NOMO-1 treated with dmso at 0.1 percent for 144 hours (cell line): ENCODE measurements at regions not wholly inside any gene's neighbourhood (a gene's known extent, or its start where the extent isn't known, plus 50 kb on each side); places are given as distances from the start of the nearest gene placed in this dataset.
"Not testable (repeated sequence)": the region's sequence is repeated elsewhere in the genome, so short reads cannot be mapped to it uniquely, and the experiment has no call there.

Experiments used
- DNase-seq: peaks from one replicate; lab custom pipeline; 2025; ENCODE audit not compliant: unreplicated experiment; lab: John Stamatoyannopoulos, UW

DNA sequence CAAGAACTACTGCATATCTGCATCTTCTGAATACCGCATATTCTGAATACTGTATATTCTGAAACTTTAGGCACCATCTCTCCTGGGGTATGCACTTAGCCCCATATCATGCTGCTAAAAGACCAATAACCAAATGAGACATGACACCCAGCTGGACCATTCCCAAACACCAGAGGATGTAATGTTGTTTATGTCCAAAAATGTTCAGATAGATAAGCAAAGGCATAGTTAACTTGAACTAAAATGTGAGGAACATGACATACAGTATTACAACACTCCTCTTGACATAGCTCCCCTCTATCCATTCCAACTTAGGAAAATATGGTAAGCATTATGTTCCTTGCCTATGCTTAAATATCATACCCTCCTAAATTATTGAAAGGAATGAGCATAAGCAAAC is 127.3 kb downstream of the TENT5A start:
- DNase-seq = no peak

DNA sequence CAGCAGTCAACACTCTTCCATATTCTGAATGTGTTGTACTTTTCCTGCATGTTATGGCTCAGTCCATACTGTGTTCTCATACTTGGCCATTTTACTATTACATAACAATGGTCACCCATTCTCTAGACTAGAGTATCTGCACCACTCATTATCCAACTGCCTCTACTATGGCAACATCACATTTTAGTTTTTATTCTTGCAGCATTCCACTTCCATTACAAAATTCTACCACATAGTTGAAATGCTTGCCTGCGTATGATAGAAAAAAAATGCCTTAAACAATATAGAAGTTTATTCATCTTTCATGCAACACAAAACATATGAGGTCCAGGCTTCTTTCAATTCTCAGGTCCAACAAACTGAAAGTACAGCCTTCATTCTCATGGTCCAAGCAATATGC is 128.0 kb downstream of the TENT5A start:
- DNase-seq = no peak

DNA sequence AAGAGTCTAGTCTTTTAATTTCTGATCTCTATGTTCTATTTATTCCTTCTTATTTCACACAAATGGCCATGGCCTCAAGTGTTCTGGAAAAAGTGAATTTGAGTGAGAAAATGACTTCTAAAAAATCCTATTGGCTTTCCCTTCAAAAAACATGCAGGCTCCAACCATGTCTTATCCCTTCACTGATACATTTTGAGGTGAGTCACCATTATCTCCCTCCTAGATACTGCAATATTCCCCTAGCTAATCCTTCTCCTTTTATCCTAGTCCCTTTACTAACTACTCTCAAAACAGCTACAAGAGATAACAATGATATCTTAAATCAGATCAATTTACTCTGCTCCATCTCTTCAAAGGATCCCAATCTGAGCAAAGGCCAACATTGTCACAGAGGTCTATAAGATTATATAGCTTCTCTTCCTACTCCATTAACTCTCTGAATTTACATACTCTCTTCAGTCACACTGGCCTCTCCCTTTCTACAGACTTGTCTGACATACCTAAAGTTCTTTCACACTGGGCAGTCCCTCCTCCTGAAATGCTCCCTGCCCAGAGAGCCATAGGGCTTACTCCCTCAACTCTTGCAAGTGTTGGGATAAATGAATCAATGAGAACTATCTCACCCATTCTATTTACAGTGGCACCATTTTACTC is 129.2 kb downstream of the TENT5A start:
- DNase-seq = no peak

DNA sequence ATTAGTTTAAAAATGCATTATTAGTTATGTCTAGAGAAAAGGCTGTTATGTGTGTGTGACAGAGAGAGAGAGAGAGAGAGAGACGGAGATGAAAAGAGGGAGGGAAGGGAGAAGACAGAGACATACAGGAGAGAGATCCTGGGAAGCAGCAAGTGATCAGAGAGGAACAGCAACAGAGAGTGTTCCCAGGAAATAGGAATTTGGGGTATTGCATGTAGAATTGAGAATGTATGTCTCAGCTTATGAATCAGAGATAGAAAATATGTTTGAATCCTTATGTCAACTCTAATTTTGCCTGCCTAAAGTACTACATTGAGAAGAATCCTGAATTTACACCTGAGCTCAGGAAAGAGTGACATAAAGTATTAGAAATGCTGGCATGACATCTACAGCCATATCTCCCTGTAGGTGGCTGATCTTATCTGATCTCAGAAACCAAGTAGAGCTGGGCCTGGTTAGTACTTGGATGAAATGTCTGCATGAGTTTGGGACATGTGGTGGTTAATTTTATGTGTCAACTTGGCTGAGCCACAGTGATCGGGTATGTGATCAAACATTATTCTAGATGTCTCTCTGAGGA is 130.6 kb downstream of the TENT5A start:
- DNase-seq = no peak

DNA sequence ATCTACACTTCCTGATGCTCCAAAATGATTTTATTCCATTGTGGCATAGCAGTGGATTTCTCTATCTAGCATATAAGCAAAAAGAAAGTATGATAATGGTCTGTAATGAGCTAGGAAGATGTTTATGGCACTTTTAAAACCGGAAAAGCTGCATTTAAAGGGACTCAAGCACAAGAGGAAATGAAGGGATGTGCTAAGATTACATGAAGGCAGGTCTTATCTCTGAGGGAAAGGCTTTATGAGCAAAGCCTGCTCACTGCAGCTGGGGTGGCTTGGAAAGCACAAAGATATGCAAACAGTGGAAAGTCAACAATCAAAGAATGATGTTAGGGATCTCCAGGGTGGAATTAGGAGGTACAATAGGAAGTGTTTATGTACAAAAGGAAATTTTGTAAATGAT is 138.2 kb downstream of the TENT5A start:
- no peak for DNase-seq

DNA sequence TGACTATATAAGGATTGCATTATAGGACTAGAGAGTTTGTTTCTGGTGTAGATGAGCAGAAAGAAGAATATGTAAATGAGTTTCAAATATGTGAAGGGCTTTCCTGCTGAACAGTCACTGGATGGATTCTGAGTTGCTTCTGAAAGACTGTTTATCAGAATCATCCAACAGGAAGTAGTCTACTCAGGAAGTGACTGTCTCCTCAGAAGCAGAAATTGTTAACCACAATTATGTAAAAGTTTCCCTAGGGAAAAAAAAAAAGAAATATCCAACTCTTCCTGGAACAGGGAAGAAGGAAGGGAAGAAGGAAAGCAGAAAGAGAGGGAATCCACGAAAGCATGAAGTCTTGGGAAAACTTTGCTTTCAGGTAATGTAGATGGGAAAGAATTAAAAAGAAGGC is 138.9 kb downstream of the TENT5A start:
- DNase-seq = no peak

DNA sequence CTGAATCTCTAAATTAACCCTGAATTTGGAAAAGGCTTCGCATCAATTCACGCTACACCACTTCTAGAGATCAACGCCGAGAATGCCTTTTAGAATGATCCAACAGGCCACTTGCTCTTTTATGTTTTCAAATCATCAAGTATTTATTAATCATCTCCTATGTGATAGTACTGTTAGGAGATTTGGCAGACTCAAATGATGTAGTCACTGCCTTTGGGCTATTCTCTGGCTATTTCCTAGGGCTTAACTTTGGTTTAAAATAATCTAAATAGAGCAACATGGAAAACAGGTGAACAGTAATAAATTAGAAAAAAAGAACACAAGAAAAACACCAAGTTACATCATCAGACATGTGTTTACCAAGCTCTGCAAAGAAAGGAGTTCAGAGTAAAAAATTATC is 140.3 kb downstream of the TENT5A start:
- no peak for DNase-seq

DNA sequence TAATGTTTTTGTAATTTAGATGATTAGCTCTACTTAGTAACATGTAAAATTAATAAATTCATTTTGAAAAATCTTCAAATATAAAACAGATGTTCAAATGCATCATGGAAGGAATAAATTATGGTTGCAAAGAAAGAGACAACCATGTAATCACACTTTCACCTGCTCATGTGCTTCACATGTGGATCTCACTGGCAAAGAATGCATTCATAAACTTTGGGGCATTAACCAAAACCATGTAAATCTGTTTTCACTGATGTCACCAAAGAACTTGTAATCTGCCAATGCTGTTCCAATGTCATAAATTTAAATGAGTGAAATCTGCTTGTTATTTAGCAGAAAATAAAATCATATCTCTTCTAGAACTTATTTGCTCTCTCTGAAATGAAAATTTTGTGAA is 142.7 kb downstream of the TENT5A start:
- DNase-seq = no peak

DNA sequence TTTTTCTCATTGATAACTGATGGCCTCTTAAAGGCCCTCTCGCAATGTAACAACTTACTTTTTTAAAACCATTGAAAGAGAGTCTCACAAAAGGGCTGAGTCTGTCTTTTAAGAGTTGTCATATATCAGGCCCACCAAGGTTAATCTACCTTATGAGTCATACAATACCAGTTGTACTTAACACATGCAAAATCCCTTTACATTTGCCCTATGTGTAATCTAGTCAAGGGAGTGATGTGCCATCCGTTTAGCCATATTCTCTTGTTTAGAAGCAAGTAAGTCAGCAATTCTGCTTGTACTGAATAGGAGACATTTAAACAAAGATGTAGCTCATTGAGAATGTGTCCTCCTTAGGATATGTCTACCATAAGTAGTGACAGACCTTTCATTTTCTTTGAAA is 143.7 kb downstream of the TENT5A start:
- DNase-seq = no peak

DNA sequence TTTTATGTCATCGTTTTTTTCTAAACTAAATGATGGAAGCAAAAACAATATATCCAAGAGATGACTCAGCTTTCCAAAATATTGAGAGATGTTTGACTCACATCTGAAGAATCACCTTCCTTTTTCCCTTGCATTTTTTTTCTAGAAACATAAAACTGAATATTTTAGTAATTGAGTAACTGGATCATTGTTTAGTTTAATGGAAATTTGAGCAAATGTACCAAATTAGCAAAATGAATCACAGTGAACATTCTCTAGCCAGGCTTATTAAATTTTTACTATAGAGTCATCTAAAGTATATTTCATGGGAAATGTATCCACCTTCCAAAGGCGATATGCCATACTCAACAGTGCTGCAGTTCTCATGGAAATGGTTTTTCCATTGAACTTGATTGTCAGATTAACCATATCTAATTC is 145.5 kb downstream of the TENT5A start:
- no peak for DNase-seq

DNA sequence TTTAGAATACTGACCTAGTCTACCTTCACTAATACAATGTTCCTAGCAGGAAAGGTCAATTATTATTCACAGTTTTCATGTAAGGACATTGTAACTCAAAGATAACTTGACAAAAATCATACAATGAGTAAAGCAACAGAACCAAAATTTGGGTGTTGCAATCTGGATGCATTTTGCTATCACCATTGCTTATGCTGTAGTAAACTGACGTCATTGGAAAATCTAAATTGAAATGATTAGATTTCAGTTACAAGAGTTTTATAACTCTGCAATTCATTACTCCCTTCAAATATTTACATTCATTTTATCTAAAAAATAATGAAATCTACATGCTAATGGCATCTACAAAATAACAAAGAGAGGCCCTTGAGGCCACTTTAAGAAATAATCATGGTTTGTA is 147.0 kb downstream of the TENT5A start:
- no peak for DNase-seq

DNA sequence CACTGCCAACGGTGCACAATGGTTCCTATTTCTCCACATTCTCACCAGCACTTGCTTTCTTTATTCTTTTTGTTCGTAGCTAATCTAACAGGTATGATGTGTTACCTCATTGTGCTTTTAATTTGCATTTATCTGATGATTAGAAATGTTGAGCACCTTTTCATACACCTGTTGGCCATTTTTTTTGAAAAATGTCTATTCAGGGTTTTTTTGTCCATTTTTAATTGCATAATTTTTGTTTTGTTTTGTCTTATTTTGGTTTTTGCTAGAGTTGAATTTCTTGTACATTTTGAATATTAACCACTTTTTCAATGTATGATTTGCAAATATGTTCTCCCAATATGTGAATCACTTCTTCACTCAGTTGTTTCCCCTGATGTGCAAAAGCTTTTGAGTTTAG is 150.6 kb downstream of the TENT5A start:
- no peak for DNase-seq

DNA sequence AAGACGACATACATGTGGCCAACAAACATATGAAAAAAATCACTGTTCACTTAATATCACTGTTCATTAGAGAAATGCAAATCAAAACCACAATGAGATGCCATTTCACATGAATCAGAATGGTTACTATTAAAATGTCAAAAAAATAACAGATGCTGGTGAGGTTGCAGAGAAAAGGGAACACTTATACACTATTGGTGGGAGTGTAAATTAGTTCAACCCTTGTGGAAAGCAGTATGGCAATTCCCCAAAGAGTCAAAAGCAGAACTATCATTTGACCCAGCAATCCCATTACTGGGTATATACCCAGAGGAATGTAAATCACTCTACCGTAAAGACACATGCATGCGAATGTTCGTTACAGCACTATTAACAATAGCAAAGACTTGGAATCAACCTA is 152.0 kb downstream of the TENT5A start:
- not testable (repeated sequence) for DNase-seq

DNA sequence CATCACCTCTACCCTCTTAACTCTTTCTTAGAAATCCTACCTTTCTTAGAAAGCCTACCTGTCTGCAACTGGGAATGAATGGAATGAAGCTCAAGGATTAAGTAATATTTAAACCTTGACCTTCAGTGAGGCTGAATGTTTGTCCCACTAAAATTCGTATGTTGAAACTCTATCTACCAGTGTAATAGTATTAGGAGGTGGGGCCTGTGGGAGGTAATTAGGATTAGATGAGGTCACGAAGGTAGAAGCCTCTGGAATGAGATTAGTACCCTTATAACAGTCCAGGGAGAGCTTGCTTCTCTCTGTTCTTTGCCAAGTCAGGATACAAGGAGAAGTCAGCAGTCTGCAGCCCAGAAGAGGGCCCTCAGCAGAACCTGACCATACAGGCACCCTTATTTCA is 158.0 kb downstream of the TENT5A start:
- DNase-seq = no peak

DNA sequence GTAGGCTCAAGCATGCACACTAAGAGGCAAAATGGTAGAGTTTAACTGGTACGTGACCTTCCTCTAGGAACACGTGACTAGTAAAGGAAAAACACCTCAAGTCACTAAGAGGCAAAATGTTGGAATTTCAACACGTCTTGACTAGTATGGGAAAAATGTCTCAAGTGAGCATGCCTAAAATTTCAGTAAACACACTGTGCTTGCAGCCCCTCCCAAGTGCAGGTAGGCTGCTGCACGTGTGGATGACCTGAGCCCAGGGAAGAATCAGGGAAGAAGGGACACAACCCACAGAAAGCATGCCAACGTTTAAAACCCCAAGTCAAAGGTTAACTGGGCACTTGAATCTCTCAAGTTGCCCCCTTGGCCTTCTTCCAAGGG is 162.2 kb downstream of the TENT5A start:
- no peak for DNase-seq

DNA sequence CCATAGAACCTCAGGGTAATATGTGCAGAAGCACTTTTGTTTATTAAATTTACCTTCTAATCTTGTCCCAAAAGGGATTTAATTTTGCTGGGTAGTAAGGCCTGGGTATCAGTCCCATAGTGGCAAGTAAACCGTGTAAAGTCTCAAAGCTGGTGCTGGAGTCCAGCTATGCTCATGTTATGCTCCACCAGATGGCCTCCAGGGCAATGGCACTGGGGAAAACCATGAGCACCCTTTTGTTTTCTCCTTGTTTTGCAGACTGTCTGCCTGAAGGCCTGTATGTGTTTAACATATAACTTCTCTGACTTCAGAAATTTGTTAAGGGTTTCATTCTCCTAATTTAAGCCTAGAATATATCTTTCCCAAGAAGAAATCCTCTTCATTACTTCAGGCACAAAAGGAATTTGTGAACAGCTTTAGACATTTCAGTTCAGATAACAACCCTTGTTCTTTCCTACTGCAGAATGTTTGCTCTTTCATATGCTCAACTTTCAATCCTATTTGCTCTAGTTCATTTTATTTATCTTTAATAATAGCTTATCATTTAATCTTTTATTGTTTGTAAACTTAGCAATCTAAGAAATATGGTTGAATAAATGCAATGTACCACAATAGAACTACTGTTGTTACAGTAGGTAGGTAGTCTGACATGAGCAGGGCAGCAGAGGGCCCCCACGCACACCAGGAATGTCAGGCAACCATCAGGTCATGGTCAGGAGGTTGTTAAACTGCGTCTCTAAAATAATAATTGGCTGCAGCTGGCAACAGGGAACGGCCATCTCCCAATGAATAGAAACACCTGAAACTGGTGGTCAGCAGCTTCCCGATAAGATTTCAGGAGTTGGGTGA is 162.8 kb downstream of the TENT5A start:
- no peak for DNase-seq

DNA sequence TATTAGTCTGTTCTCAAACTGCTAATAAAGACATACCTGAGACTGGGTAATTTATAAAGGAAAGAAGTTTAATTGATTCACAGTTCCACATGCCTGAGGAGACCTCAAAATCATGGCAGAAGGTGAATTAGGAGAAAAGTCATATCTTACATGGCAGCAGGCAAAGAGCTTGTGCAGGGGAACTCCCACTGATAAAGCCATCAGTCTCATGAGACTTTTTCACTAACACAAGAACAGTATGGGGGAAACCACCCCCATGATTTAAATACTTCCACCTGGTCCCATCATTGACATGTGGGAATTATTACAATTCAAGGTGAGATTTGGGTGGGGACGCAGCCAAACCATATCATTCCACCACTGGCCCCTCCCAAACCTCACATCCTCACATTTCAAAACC is 166.8 kb downstream of the TENT5A start:
- not testable (repeated sequence) for DNase-seq

DNA sequence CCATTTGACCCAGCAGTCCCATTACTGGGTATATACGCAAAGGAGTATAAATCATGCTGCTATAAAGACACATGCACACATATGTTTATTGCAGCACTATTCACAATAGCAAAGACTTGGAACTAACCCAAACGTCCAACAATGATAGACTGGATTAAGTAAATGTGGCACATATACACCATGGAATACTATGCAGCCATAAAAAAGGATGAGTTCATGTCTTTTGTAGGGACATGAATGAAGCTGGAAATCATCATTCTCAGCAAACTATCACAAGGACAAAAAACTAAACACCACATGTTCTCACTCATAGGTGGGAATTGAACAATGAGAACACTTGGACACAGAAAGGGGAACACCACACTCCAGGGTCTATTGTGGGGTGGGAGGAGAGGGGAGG is 168.3 kb downstream of the TENT5A start:
- DNase-seq = not testable (repeated sequence)

DNA sequence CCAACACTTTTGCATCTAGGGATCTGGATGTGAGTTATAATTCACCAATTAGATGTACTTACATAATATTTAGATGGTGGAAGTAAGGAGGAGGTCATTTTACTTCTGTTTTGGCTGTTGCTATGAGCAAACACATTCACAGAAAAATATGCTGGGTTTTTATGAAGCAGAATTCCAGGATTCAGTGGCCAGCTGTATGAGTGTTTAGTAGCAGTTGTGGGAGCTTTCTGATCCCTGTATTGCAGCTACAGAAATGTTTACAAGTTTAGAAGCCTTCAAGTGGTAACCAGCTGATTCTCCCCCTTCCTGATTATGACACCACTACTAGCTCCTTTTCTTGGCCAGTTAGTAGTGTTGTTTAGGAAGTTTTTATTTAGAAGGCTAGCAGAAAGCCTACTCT is 177.0 kb downstream of the TENT5A start:
- DNase-seq = no peak

DNA sequence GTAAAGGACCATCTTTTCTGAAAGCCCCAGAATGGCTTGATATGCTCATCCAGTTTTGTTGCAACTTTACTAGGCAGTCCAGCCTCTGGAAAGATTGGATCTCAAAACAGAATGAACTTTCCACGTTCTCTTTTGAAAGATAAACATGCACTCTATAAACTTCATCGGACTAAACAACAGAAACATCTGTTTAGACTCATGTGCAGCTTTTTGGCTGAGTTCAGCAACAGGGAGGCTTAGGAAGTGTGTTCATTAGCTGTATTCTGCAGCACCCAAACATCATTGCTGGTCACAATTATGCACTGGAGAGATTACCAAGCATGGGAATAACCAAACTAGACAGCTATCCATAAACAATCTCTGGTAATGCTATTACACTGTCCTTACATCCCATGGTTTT is 180.5 kb downstream of the TENT5A start:
- DNase-seq = no peak

DNA sequence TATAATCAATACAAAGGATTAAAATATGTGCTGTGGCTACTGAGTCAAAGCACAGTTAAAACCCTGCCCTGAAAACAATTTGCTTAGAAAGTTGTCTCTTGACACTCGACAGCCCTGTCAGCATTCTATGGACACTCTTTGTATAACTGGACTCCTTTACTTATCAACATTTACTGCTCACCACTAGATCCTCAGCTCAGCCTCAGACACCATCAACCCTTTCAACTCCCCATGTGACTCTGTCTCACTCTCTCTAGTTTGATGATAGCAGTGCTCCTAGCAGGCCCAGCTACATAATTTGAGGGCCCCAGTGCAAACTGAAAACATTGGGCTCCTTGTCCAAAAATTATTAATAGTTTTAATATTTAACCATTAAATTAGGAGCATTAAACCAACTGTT is 181.8 kb downstream of the TENT5A start:
- DNase-seq = no peak

DNA sequence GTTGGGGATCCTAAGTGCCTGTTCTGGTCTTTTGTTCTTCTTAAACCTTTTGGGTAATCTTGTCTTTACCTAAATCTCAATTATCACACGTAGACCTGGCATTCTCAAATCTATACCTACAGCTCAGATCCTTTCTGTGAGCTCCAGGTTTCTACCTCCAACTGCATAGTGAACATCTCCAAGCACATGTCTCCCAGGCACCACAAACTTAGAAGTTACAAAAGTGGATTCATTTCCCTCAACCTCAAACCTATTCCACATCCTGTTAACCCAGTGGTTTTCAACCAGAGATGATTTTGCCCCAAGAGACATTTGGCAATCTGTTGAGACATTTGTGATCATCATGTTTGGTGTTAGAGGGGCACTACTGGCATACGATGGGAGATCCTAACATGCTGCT is 183.5 kb downstream of the TENT5A start:
- DNase-seq = no peak
